ENCODE measurements at regions not wholly inside any gene's neighbourhood (a gene's known extent, or its start where the extent isn't known, plus 50 kb on each side); places are given as distances from the start of the nearest gene placed in this dataset.

DNA sequence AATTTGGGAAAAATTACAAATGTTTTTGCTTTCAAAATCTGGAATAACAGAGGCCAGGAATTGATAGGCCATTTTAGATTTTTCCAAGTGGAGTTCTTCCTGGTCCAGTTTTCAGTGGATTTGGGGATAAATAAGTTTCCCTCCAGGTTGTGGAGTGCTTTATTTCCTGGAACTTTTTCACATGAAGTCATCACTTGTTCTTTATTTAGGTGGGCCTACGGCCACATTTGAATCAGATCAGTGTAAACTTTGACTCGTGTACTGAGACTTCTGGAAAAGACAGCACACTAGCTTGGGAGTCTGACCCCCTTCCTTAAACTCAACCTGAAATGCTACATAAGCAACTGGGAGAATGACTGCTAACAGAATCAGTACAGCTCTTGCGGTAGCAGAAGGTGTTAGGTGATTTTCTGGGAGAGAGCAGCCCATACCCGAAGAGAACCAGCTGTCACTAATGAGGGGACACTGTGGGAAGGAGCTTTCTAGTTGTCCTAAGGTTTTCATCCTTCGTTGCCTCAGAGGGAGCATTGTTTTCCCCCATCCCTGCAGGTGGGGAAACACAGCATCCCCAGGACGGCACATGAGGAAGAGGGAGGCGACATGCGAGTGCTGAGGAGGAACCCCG, 235.2 kb upstream of the FAT1 start:
- H3K36me3 ChIP-seq (replicated peaks in 1 of 2; ENCODE audit: control extremely low read depth in 1 of 2, control insufficient read depth in 1 of 2, extremely low read depth in 1 of 2, insufficient read depth in 2 of 2, low read length in 1 of 2) = no peaks in the 10 kb centered on the region
- Mint-ChIP-seq H3K4me1 (no peaks in the 10 kb centered on the region), H3K9me3 (ENCODE audit: insufficient read depth) (peaks cover 2% of the 10 kb centered on the region), H3K27ac (no peak overlapping the region), H3K4me3 (no peak overlapping the region), H3K27me3 (no peaks in the 10 kb centered on the region)
- no peaks in the 10 kb centered on the region for H3K27me3 ChIP-seq (replicated peaks in 1 of 4; ENCODE audit: control extremely low read depth in 1 of 4, control insufficient read depth in 3 of 4, insufficient read depth in 4 of 4, low read length in 3 of 4)
- no peak overlapping the region for H3K9ac ChIP-seq (ENCODE audit: low read length)
- no peak overlapping the region for H3K27ac ChIP-seq (ENCODE audit: low read length in 2 of 2)
- no peaks in the 10 kb centered on the region for H3K79me2 ChIP-seq (ENCODE audit: control insufficient read depth, insufficient read depth, low read length)
- no peak overlapping the region for H3K4me3 ChIP-seq (ENCODE audit: control extremely low read depth in 1 of 5, extremely low read depth in 1 of 5, insufficient read depth in 1 of 5, low read depth in 2 of 5, low read length in 4 of 5)
- no peak for DNase-seq
- ChIA-PET CTCF (no interaction called here), POLR2A (no interaction called here)
- no peak overlapping the region for H2AFZ ChIP-seq (ENCODE audit: insufficient read depth, low read depth, low read length, poor library complexity, severe bottlenecking)
- no peak for ATAC-seq (ENCODE audit: low read depth)
- H4K20me1 ChIP-seq (ENCODE audit: control insufficient read depth, insufficient read depth, low read length, poor library complexity, severe bottlenecking) = no peaks in the 10 kb centered on the region
- WGBS (ENCODE audit: insufficient coverage) = 89% methylated on average over 8 of the region's 9 CpGs
- H3K4me1 ChIP-seq (ENCODE audit: control insufficient read depth in 2 of 2, insufficient read depth in 2 of 2, low read length in 2 of 2) = no peaks in the 10 kb centered on the region
- TF ChIP-seq, protein P1, sequence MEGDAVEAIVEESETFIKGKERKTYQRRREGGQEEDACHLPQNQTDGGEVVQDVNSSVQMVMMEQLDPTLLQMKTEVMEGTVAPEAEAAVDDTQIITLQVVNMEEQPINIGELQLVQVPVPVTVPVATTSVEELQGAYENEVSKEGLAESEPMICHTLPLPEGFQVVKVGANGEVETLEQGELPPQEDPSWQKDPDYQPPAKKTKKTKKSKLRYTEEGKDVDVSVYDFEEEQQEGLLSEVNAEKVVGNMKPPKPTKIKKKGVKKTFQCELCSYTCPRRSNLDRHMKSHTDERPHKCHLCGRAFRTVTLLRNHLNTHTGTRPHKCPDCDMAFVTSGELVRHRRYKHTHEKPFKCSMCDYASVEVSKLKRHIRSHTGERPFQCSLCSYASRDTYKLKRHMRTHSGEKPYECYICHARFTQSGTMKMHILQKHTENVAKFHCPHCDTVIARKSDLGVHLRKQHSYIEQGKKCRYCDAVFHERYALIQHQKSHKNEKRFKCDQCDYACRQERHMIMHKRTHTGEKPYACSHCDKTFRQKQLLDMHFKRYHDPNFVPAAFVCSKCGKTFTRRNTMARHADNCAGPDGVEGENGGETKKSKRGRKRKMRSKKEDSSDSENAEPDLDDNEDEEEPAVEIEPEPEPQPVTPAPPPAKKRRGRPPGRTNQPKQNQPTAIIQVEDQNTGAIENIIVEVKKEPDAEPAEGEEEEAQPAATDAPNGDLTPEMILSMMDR (IDR thresholded peaks at IDR 0.05) = no peak
- TF ChIP-seq EZH2 (IDR thresholded peaks at IDR 0.05; ENCODE audit: borderline replicate concordance, insufficient read depth, low read depth, low read length, poor library complexity, severe bottlenecking) = no peak
- intact Hi-C loops (cut with micrococcal nuclease) = no loop called here
- no peaks in the 10 kb centered on the region for H3K9me3 ChIP-seq (ENCODE audit: control extremely low read depth in 1 of 3, control insufficient read depth in 2 of 3, insufficient read depth in 1 of 3, low read length in 2 of 3)
- no peak overlapping the region for H3K4me2 ChIP-seq (replicated peaks; ENCODE audit: low read depth, low read length, poor library complexity, severe bottlenecking)

DNA sequence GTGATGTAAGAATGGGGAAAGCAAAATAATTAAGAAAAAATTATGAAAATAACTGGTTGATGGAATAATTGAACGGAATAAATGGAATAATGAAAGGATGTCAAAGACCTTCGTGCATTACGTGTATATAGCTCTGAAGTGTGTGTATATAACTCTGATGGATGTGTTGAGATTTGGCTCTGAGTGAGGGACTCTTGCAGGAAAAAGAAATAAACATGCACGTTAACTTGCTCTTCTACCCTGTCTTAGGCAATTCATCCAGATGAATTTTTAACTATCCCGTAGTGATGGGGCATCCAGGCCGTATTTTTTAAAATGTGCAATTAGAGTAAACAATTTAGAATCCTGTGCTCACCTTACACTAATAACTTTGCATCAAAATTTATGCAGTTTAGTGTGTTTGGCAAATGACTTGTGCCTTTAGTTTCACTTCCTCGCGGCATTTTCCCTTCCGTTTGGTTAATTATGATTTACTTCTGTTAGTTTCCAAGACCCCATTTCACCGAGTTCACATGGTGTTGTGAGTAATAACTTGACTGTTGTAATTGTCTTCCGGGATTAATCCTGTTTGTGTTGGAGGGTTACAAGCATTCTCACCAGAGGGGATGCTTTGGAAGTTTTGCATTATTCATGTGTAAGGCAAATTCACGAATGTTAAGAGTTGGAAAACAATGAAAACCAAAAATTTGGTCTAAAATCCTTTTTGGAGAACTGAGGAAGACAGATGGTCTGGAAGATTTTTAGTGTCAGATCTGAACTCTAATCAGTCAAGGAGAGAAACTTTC, 256.5 kb upstream of the FAT1 start:
- 70% methylated on average over 4 of the region's 12 CpGs for WGBS (ENCODE audit: insufficient coverage)
- Mint-ChIP-seq H3K27me3 (no peaks in the 10 kb centered on the region), H3K4me3 (no peak overlapping the region), H3K27ac (no peak overlapping the region), H3K9me3 (ENCODE audit: insufficient read depth) (peaks cover 2% of the 10 kb centered on the region), H3K4me1 (no peaks in the 10 kb centered on the region)
- CTCF ChIA-PET = no interaction called here
- Histone ChIP-seq H2AFZ (ENCODE audit: insufficient read depth, low read depth, low read length, poor library complexity, severe bottlenecking) (no peak overlapping the region), H3K27ac (ENCODE audit: low read length in 2 of 2) (no peak overlapping the region), H4K20me1 (ENCODE audit: control insufficient read depth, insufficient read depth, low read length, poor library complexity, severe bottlenecking) (no peaks in the 10 kb centered on the region), H3K4me1 (ENCODE audit: control insufficient read depth in 2 of 2, insufficient read depth in 2 of 2, low read length in 2 of 2) (no peaks in the 10 kb centered on the region), H3K4me3 (ENCODE audit: control extremely low read depth in 1 of 5, extremely low read depth in 1 of 5, insufficient read depth in 1 of 5, low read depth in 2 of 5, low read length in 4 of 5) (no peak overlapping the region), H3K4me2 (replicated peaks; ENCODE audit: low read depth, low read length, poor library complexity, severe bottlenecking) (no peak overlapping the region), H3K9ac (ENCODE audit: low read length) (no peak overlapping the region), H3K36me3 (replicated peaks in 1 of 2; ENCODE audit: control extremely low read depth in 1 of 2, control insufficient read depth in 1 of 2, extremely low read depth in 1 of 2, insufficient read depth in 2 of 2, low read length in 1 of 2) (no peaks in the 10 kb centered on the region), H3K27me3 (replicated peaks in 1 of 4; ENCODE audit: control extremely low read depth in 1 of 4, control insufficient read depth in 3 of 4, insufficient read depth in 4 of 4, low read length in 3 of 4) (no peaks in the 10 kb centered on the region), H3K9me3 (ENCODE audit: control extremely low read depth in 1 of 3, control insufficient read depth in 2 of 3, insufficient read depth in 1 of 3, low read length in 2 of 3) (peaks cover 0 to 4% (median 0%) of the 10 kb centered on the region in 3 donors), H3K79me2 (ENCODE audit: control insufficient read depth, insufficient read depth, low read length) (no peaks in the 10 kb centered on the region)
- DNase-seq (no peak), ATAC-seq (ENCODE audit: low read depth) (no peak)
- POLR2A ChIA-PET = no interaction called here
- TF ChIP-seq, protein P1 (IDR thresholded peaks at IDR 0.05) = no peak
- TF ChIP-seq EZH2 (IDR thresholded peaks at IDR 0.05; ENCODE audit: borderline replicate concordance, insufficient read depth, low read depth, low read length, poor library complexity, severe bottlenecking) = no peak
- intact Hi-C loops (cut with micrococcal nuclease) = no loop called here

Data from B cell (primary cell).